HG02885 (cell line): ENCODE measurements at regions not wholly inside any gene's neighbourhood (a gene's known extent, or its start where the extent isn't known, plus 50 kb on each side); places are given as distances from the start of the nearest gene placed in this dataset.
"Not testable (repeated sequence)": the region's sequence is repeated elsewhere in the genome, so short reads cannot be mapped to it uniquely, and the experiment has no call there.

Source experiments
- ATAC-seq: cut with Tn5 transposase; IDR thresholded peaks from one replicate; pipeline ENCODE4 v1.9.1; 2021; ENCODE audit warnings: mild to moderate bottlenecking; ENCODE audit not compliant: unreplicated experiment, poor library complexity

- not testable (repeated sequence) for ATAC-seq
Observed at GRCh38 chr2:113341870-113342253, 63.1 kb upstream of the PAX8 start.

GRCh38 chr2:113341191-113341869 is 62.6 kb upstream of the PAX8 start:
- ATAC-seq = no peak

GRCh38 chr2:113337809-113338208 is 59.1 kb upstream of the PAX8 start:
- ATAC-seq = no peak

- not testable (repeated sequence) for ATAC-seq
Observed at GRCh38 chr2:113336040-113336439, 57.3 kb upstream of the PAX8 start.

GRCh38 chr2:113334147-113334546 is 55.4 kb upstream of the PAX8 start:
- ATAC-seq = no peak

- not testable (repeated sequence) for ATAC-seq
Observed at GRCh38 chr2:113333735-113334134, 55.0 kb upstream of the PAX8 start.

- ATAC-seq = not testable (repeated sequence)
Observed at GRCh38 chr2:113330060-113330767, 51.5 kb upstream of the PAX8 start.

- ATAC-seq = not testable (repeated sequence)
Observed at GRCh38 chr2:113328973-113329372, 50.3 kb upstream of the PAX8 start.

- not testable (repeated sequence) for ATAC-seq
Observed at GRCh38 chr2:113328572-113328971, 49.9 kb upstream of the PAX8 start.
